HG03064 (cell line): ENCODE measurements at regions not wholly inside any gene's neighbourhood (a gene's known extent, or its start where the extent isn't known, plus 50 kb on each side); places are given as distances from the start of the nearest gene placed in this dataset.
"Not testable (repeated sequence)": the region's sequence is repeated elsewhere in the genome, so short reads cannot be mapped to it uniquely, and the experiment has no call there.

Experiments used
- ATAC-seq: cut with Tn5 transposase; IDR thresholded peaks from one replicate; pipeline ENCODE4 v1.9.1; 2021; ENCODE audit warnings: low read depth; ENCODE audit not compliant: unreplicated experiment

DNA sequence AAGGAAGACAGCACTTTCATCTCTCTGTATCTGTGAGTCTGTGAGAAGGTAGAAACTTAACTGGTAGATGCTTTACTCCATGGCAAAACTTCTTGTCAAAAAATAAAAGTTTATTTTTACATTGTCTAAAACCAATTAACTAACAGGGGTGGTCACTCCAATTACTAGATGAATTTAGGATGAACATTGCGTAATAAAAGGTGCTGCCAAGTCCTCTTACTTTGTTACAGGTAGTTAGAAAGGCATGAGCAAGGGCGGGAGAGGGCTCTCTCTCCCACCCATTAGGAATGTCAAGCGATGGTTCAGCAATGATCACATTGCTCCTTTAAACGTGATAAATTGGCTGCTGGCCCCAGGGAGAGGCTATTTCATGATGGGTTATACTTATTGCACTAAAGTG is 512.3 kb downstream of the SLITRK5 start:
- ATAC-seq, result no peak

- no peak for ATAC-seq
Observed at GRCh38 chr13:88188986-88189385, 517.8 kb downstream of the SLITRK5 start.

GRCh38 chr13:88189728-88190127 is 518.6 kb downstream of the SLITRK5 start:
- ATAC-seq, result no peak

DNA sequence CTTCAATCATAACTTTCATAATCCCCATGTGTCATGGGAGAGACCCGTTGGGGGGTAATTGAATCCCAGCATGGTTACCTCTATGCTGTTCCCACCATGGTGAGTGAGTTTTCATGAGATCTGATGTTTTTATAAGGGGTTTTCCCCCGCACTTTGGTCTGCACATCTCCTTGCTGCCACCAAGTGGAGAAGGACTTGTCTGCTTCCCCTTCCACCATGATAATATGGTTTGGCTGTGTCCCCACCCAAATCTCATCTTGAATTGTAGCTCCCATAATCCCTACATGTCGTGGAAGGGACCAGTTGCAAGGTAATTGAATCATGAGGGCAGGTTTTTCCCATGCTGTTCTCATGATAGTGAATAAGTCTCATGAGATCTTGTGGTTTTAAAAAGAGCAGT is 524.9 kb downstream of the SLITRK5 start:
- no peak for ATAC-seq

DNA sequence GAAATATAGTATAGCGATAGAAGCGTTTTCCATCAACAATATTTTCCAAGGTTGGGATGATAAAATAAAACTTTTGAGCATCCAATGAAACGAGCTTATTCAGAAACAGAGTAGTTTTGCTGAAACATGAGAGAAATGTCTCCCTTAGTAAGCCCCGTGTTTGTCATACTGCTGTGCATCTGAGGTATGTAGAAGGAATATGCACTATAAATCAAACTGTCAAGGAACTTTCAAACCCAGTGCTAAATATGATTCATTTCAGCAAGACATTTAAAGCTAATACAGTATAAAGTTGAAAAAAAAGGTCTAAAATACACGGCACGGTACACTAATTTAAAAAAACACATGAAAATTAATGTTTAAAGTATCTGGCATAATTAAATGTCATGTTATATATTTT is 546.2 kb downstream of the SLITRK5 start:
- ATAC-seq, result no peak

- ATAC-seq, result no peak
Observed at GRCh38 chr13:88217883-88218282, 546.7 kb downstream of the SLITRK5 start.

GRCh38 chr13:88223958-88224357 is 552.8 kb downstream of the SLITRK5 start:
- no peak for ATAC-seq

- ATAC-seq, result no peak
Observed at GRCh38 chr13:88235441-88235840, 564.3 kb downstream of the SLITRK5 start.

GRCh38 chr13:88246239-88246638 is 575.1 kb downstream of the SLITRK5 start:
- ATAC-seq, result no peak

- no peak for ATAC-seq
Observed at GRCh38 chr13:88248393-88248792, 577.2 kb downstream of the SLITRK5 start.

- no peak for ATAC-seq
Observed at GRCh38 chr13:88257706-88258105, 586.5 kb downstream of the SLITRK5 start.

DNA sequence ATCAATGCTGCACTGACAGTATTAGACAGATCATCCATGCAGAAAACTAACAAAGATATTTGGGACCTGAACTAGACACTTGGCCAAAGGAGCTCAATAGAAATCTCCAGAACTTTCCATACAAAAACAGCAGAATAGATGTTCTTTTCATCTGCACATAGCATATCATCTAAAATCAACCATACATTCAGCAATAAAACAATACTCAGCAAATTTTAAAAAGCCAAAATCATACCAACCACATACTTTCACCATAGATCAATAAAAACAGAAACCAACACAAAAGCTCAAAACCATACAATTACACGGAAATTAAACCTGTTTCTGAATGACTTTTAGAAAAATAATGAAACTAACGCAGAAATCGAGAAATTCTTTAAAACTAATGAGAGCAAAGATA is 592.6 kb downstream of the SLITRK5 start:
- ATAC-seq, result no peak

DNA sequence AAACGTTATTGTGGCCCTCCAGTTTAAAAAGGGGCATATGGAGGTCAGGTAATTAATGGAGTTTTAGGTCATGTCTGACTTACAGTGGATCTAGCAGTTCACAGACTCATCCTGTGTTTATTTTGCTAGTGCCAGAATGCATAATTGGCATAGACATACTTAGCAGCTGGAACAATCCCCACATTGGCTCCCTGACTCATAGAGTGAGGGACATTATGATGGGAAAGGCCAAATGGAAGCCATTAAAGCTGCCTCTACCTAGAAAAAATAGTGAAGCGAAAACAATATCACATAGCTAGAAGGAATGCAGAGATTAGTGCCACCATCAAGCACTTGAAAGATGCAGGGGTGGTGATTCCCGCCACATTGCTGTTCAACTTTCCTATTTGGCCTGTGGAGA is 610.7 kb downstream of the SLITRK5 start:
- no peak for ATAC-seq

DNA sequence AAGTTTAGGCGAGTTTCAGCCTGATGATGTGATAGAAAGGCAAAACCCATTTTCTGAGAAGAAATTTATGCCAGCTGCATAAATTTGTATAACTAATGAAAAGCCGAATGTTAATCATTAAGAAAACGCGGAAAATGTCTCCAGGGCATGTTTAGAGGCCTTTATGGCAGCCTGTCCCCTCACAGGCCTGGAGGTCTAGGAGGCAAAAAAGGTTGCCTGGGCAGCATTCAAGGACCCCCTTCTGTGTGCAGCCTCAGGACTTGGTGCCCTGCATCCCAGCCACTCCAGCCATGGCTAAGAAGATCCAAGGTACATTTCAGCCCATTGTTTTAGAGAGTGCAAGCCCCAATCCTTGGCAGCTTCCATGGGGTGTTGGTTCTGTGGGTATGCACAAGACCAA is 614.2 kb downstream of the SLITRK5 start:
- no peak for ATAC-seq

- ATAC-seq, result no peak
Observed at GRCh38 chr13:88288326-88288725, 617.2 kb downstream of the SLITRK5 start.

DNA sequence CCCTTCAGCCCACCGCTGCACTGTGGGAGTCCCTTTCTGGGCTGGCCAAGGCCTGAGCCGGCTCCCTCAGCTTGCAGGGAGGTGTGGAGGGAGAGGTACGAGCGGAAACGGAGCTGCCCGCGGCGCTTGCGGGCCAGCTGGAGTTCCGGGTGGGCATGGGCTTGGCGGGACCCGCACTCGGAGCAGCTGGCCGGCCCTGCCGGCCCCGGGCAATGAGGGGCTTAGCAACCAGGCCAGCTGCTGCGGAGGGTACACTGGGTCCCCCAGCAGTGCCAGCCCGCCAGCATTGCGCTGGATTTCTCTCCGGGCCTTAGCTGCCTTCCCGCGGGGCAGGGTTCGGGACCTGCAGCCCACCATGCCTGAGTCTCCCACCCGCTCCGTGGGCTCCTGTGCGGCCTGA is 620.6 kb downstream of the SLITRK5 start:
- ATAC-seq, result not testable (repeated sequence)

- no peak for ATAC-seq
Observed at GRCh38 chr13:88294368-88294767, 623.2 kb downstream of the SLITRK5 start.

GRCh38 chr13:88303157-88303556 is 632.0 kb downstream of the SLITRK5 start:
- ATAC-seq, result no peak

GRCh38 chr13:88303605-88304004 is 632.4 kb downstream of the SLITRK5 start:
- ATAC-seq, result no peak

DNA sequence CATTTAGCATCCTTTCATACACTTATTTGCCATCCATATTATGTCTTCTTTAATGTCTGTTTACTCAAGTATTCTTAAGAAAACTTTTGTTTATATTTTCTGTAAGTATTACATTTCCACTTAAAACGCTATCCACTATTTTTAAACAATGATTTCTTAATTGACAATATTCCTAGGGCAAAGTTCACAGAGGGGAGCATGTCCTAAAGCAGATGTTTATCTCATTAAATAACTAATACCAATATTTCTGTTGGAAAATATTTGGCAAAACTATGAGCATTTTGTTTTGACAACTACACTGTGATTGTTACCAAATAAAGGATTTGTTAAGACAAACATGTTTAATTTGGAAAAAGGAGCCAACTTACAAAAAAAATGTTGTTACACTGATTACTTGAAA is 643.3 kb downstream of the SLITRK5 start:
- no peak for ATAC-seq

GRCh38 chr13:88329066-88329465 is 657.9 kb downstream of the SLITRK5 start:
- ATAC-seq, result no peak

DNA sequence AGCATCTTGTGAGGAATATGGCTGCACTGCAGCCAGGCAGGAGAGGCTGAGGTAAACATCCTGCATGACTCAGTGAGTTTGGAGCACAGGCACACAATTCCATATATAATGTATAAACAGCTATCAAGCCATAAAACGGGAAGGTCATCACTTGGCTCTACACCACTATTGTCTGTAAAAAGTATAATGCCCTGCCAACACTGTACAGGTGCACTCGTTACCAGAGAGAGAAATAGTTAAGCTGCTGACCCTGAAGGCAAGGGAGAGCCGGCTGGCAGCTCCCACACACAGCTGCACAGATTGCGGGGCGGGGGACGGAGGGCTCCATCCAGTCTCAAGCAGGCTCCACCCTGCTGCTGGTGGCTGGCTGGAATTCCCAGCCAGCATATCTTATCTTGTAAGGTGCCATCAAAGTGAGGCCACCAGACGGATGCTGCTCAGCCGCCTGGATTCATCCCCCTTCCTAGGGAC is 668.1 kb downstream of the SLITRK5 start:
- no peak for ATAC-seq

GRCh38 chr13:88345171-88345847 is 674.1 kb downstream of the SLITRK5 start:
- no peak for ATAC-seq
